Right lobe of liver (tissue), 6 donors: ENCODE measurements at regions not wholly inside any gene's neighbourhood (a gene's known extent, or its start where the extent isn't known, plus 50 kb on each side); places are given as distances from the start of the nearest gene placed in this dataset.

Experiments
- ATAC-seq, 4 donors: fragments of 200-7000 bp; cut with Tn5 transposase; one replicate each; pipeline ENCODE4 v1.9.1; 2020; ENCODE audit warnings: mild to moderate bottlenecking in 4 of 4, moderate library complexity in 4 of 4
- DNase-seq, 3 donors: peaks; one replicate each; pipeline ENCODE4 v3.0.0-alpha.2; 2020
- H3K27ac ChIP-seq, 3 donors: fragments of 200-600 bp; one replicate each; pipeline ENCODE4 v1.8.0; 2022
- H3K27me3 ChIP-seq, 2 donors: fragments of 200-600 bp; one replicate each; pipeline ENCODE4 v1.8.0; 2022
- H3K36me3 ChIP-seq, 4 donors: fragments of 200-600 bp; sonication (generic) in 1 of 4; one replicate each; pipeline versions ENCODE4 v1.5.1 to v1.8.0; 2017 to 2022; ENCODE audit warnings: control low read depth in 1 of 4
- H3K4me1 ChIP-seq, 4 donors: fragments of 200-600 bp; sonication (generic) in 1 of 4; one replicate each; pipeline versions ENCODE4 v1.5.1 to v1.8.0; 2017 to 2022; ENCODE audit warnings: control low read depth in 1 of 4
- H3K4me3 ChIP-seq, 3 donors: fragments of 200-600 bp; one replicate each; pipeline ENCODE4 v1.8.0; 2022
- H3K9me3 ChIP-seq, 4 donors: fragments of 200-600 bp; sonication (generic) in 1 of 4; one replicate each; pipeline versions ENCODE4 v1.5.1 to v1.8.0; 2017 to 2022; ENCODE audit warnings: control low read depth in 1 of 4
- POLR2A ChIP-seq: fragments of 450-650 bp; IDR thresholded peaks from one replicate; pipeline ENCODE4 v1.6.1; 2017; ENCODE audit warnings: antibody characterized with exemption, mild to moderate bottlenecking
- WGBS: methylation state at CpG from one replicate; pipeline ENCODE4 v1.1.6; 2018; ENCODE audit warnings: low coverage, low lambda C conversion rate; ENCODE audit not compliant: insufficient coverage; ENCODE audit errors: missing lambda C conversion rate; 5-methylcytosine and 5-hydroxymethylcytosine counted together
- intact Hi-C, 2 donors: fragments of 100-400 bp; cut with DNase I; formaldehyde crosslinking; loops; one replicate each; pipeline versions ENCODE4 v1.11.2 to v1.14.1; 2022
- TF ChIP-seq, protein P1 (sequence below), 4 donors: fragments of 200-600 bp in 3 of 4; fragments of 450-650 bp in 1 of 4; IDR thresholded peaks; one replicate each; pipeline versions ENCODE4 v1.5.1 to v1.8.0; 2016 to 2022; ENCODE audit warnings: antibody characterized with exemption in 4 of 4, mild to moderate bottlenecking in 2 of 4
- donor health status: DM: no; HTN: yes; CAD: no.
- donor health status: DM: no; HTN: no; CAD: no.
- donor health status: DM: no; HTN: no; CAD: no.
- donor health status: DM: no; HTN: yes; CAD: no.
- donor health status: DM: no; HTN: yes; CAD: no.

GRCh38 chr12:5232826-5233500 lies 189.3 kb downstream of the KCNA5 start:
- no peak overlapping the region for H3K27ac ChIP-seq
- no peaks in the 10 kb centered on the region for H3K4me1 ChIP-seq
- intact Hi-C loops = no loop called here
- 49% methylated on average over 6 of the region's 14 CpGs for WGBS
- no peak for TF ChIP-seq POLR2A
- TF ChIP-seq, protein P1, sequence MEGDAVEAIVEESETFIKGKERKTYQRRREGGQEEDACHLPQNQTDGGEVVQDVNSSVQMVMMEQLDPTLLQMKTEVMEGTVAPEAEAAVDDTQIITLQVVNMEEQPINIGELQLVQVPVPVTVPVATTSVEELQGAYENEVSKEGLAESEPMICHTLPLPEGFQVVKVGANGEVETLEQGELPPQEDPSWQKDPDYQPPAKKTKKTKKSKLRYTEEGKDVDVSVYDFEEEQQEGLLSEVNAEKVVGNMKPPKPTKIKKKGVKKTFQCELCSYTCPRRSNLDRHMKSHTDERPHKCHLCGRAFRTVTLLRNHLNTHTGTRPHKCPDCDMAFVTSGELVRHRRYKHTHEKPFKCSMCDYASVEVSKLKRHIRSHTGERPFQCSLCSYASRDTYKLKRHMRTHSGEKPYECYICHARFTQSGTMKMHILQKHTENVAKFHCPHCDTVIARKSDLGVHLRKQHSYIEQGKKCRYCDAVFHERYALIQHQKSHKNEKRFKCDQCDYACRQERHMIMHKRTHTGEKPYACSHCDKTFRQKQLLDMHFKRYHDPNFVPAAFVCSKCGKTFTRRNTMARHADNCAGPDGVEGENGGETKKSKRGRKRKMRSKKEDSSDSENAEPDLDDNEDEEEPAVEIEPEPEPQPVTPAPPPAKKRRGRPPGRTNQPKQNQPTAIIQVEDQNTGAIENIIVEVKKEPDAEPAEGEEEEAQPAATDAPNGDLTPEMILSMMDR (IDR thresholded peaks at IDR 0.05) = no peak
- H3K9me3 ChIP-seq = no peaks in the 10 kb centered on the region
- H3K27me3 ChIP-seq = no peaks in the 10 kb centered on the region
- no peaks in the 10 kb centered on the region for H3K36me3 ChIP-seq
- no peak overlapping the region for H3K4me3 ChIP-seq
- ATAC-seq (no peak), DNase-seq (no peak)

- Histone ChIP-seq H3K27me3 (no peaks in the 10 kb centered on the region), H3K4me3 (no peak overlapping the region), H3K4me1 (no peaks in the 10 kb centered on the region), H3K27ac (no peak overlapping the region), H3K9me3 (no peaks in the 10 kb centered on the region), H3K36me3 (no peaks in the 10 kb centered on the region)
- ATAC-seq (no peak), DNase-seq (no peak)
- no peak for TF ChIP-seq POLR2A
- TF ChIP-seq, protein P1 (IDR thresholded peaks at IDR 0.05) = no peak
- intact Hi-C loops = no loop called here
- 79% methylated on average over 4 of the region's 5 CpGs for WGBS
Observed at GRCh38 chr12:5236022-5236640, 192.5 kb downstream of the KCNA5 start.

- intact Hi-C loops = no loop called here
- Histone ChIP-seq H3K4me1 (no peaks in the 10 kb centered on the region), H3K27me3 (no peaks in the 10 kb centered on the region), H3K27ac (no peak overlapping the region), H3K9me3 (no peaks in the 10 kb centered on the region), H3K36me3 (no peaks in the 10 kb centered on the region), H3K4me3 (no peak overlapping the region)
- ATAC-seq (no peak), DNase-seq (no peak)
- 55% methylated on average over 7 of the region's 7 CpGs for WGBS
- no peak for TF ChIP-seq POLR2A
- TF ChIP-seq, protein P1 (IDR thresholded peaks at IDR 0.05) = no peak
Observed at GRCh38 chr12:5242440-5242839, 189.5 kb upstream of the NTF3 start.

DNA sequence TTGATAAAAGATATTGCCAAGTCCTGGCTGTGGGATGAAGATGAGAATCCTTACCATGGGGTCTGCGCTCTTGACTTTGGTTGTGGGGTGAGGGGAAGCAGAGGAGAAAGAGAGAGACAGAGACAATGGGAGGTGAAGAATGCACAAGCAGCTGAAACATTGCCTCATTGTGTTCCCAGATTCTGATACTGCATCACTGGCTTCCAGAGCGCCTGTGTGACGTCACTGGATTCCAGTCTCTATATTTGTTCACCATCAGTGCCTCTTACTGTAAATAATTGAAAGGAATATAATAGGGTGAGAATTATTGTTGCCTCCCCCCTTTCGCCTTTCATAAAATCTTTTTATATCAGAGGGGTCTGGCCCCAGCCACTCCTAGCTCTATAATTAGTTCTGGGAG lies 188.9 kb upstream of the NTF3 start:
- Histone ChIP-seq H3K9me3 (no peaks in the 10 kb centered on the region), H3K27me3 (no peaks in the 10 kb centered on the region), H3K4me1 (no peaks in the 10 kb centered on the region), H3K27ac (no peak overlapping the region), H3K4me3 (no peak overlapping the region), H3K36me3 (no peaks in the 10 kb centered on the region)
- TF ChIP-seq, protein P1 (IDR thresholded peaks at IDR 0.05) = no peak
- no peak for TF ChIP-seq POLR2A
- ATAC-seq = no peak
- 61% methylated on average over 4 of the region's 4 CpGs for WGBS
- intact Hi-C loops = no loop called here
- no peak for DNase-seq
